ENCODE measurements at regions not wholly inside any gene's neighbourhood (a gene's known extent, or its start where the extent isn't known, plus 50 kb on each side); places are given as distances from the start of the nearest gene placed in this dataset.

DNA sequence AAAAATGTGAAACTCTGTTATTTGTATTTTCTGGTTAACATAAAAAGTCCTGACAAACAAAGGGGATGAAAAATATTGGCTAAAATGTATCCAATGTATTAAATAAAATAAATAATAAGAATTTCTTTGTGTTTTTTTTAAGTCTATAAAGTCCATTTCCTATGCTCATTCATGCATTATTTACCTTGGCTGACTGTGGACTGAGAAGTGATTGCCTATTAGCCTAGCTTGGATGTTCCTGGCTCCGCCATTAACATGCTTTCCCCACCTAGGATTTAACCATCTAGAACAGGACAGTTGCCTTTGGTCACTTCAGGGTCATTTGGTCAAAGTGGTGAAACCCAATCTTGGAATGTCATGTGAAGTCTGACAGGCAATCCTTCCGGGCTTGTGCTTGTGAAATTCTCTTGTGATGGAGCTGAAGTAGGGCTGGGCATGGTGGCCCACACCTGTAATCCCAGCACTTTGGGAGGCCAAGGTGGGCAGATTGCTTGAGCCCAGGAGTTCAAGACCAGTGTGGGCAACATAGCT is 60.4 kb upstream of the TANC1 start:
- DNase-seq (ENCODE audit: low read depth) = no peak
- no peak for TF ChIP-seq CTCF (IDR thresholded peaks at IDR 0.05; ENCODE audit: control insufficient read depth, insufficient read depth, low read depth, low read length, missing control alignments)
- no peak overlapping the region for H3K4me3 ChIP-seq (ENCODE audit: control insufficient read depth, low read depth, low read length)

GRCh38 chr2:158912112-158912511 is 56.3 kb upstream of the TANC1 start:
- no peak for DNase-seq (ENCODE audit: low read depth)
- TF ChIP-seq CTCF (IDR thresholded peaks at IDR 0.05; ENCODE audit: control insufficient read depth, insufficient read depth, low read depth, low read length, missing control alignments) = no peak
- H3K4me3 ChIP-seq (ENCODE audit: control insufficient read depth, low read depth, low read length) = no peak overlapping the region

DNA sequence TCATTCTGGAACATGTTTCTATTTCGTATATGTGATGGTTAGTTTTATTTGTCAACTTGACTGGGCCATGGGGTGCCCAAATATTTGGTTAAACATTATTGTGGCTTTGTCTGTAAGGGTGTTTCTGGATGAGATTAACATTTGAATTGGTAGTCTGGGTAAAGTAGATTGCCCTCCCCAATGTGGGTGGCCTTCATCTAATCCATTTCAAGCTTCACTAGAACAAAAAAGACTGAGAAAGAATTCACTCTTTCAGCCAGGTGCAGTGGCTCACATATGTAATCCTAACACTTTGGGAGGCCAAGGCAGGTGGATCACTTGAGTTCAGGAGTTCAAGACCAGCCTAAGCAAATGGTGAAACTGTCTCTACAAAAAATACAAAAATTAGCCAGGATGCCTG is 55.7 kb upstream of the TANC1 start:
- no peak for DNase-seq (ENCODE audit: low read depth)
- H3K4me3 ChIP-seq (ENCODE audit: control insufficient read depth, low read depth, low read length) = no peak overlapping the region
- TF ChIP-seq CTCF (IDR thresholded peaks at IDR 0.05; ENCODE audit: control insufficient read depth, insufficient read depth, low read depth, low read length, missing control alignments) = no peak

- H3K4me3 ChIP-seq (ENCODE audit: control insufficient read depth, low read depth, low read length) = no peak overlapping the region
- DNase-seq (ENCODE audit: low read depth) = no peak
- TF ChIP-seq CTCF (IDR thresholded peaks at IDR 0.05; ENCODE audit: control insufficient read depth, insufficient read depth, low read depth, low read length, missing control alignments) = no peak
Observed at GRCh38 chr2:158914066-158914465, 54.4 kb upstream of the TANC1 start.

DNA sequence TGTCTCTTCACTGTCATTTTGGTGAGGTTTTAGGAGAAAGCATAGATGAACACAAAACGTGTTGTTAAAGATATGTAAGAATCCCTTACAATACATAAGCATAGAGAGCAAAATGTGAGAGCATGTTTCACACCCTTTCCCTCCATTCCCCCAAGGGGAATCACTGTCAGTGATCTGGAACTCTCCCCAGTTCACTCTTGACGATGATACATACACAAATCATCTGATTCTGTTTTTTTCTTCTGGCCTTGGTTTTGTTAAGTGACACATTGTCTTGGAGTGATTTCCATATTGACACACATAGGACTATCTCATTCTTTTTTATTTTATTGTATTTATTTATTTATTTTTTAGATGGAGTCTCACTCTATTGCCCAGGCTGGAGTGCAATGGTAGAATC is 53.7 kb upstream of the TANC1 start:
- DNase-seq (ENCODE audit: low read depth) = no peak
- H3K4me3 ChIP-seq (ENCODE audit: control insufficient read depth, low read depth, low read length) = no peak overlapping the region
- TF ChIP-seq CTCF (IDR thresholded peaks at IDR 0.05; ENCODE audit: control insufficient read depth, insufficient read depth, low read depth, low read length, missing control alignments) = no peak

DNA sequence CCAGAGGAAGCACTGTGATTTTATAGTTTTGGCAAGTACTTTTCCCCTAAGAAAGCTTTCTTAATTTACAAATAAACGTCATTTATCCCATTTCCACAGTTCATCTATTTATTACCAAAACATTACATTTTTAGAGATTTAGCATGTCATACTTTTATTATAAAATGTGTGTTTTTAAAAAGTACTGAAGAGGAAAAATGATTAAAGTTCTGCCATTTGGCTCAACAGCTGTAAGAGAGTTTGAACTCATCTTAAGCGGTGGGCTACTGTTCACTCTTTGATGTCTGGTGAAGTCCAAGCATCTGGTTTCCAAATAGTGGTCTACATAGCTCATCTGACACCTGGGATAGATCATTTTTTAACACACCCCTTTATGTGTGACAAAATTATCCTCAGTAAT is 51.3 kb upstream of the TANC1 start:
- no peak for DNase-seq (ENCODE audit: low read depth)
- TF ChIP-seq CTCF (IDR thresholded peaks at IDR 0.05; ENCODE audit: control insufficient read depth, insufficient read depth, low read depth, low read length, missing control alignments) = no peak
- no peak overlapping the region for H3K4me3 ChIP-seq (ENCODE audit: control insufficient read depth, low read depth, low read length)

GRCh38 chr2:158918452-158918851 is 50.0 kb upstream of the TANC1 start:
- H3K4me3 ChIP-seq (ENCODE audit: control insufficient read depth, low read depth, low read length) = no peak overlapping the region
- DNase-seq (ENCODE audit: low read depth) = no peak
- no peak for TF ChIP-seq CTCF (IDR thresholded peaks at IDR 0.05; ENCODE audit: control insufficient read depth, insufficient read depth, low read depth, low read length, missing control alignments)
